Stomach (tissue), 4 donors: ENCODE measurements at regions not wholly inside any gene's neighbourhood (a gene's known extent, or its start where the extent isn't known, plus 50 kb on each side); places are given as distances from the start of the nearest gene placed in this dataset.

Experiments
- EP300 ChIP-seq: sonication (generic); formaldehyde crosslinking; IDR thresholded peaks from one replicate; pipeline ENCODE4 v1.6.1; 2017; ENCODE audit warnings: antibody characterized with exemption
- POLR2A ChIP-seq, 4 donors: fragments of 450-650 bp; IDR thresholded peaks; one replicate each; pipeline ENCODE4 v1.6.1; 2016; ENCODE audit warnings: antibody characterized with exemption in 4 of 4, control low read depth in 2 of 4, mild to moderate bottlenecking in 1 of 4, moderate library complexity in 1 of 4
- POLR2AphosphoS5 ChIP-seq, 3 donors: sonication (generic); formaldehyde crosslinking; IDR thresholded peaks; one replicate each; pipeline ENCODE4 v1.6.1; 2016; ENCODE audit warnings: antibody characterized with exemption in 3 of 3
- TF ChIP-seq, protein P1 (sequence below), 7 experiments: fragments of 450-650 bp in 4 of 7; fragments of 200-600 bp in 3 of 7; sonication (generic) in 3 of 7; IDR thresholded peaks; one replicate each; pipeline ENCODE4 v1.5.1; 2016 to 2019; ENCODE audit warnings: antibody characterized with exemption in 7 of 7, control low read depth in 2 of 7, mild to moderate bottlenecking in 1 of 7

GRCh38 chr6:22079783-22080182 lies 217.1 kb downstream of the PRL start:
- TF ChIP-seq, protein P1, sequence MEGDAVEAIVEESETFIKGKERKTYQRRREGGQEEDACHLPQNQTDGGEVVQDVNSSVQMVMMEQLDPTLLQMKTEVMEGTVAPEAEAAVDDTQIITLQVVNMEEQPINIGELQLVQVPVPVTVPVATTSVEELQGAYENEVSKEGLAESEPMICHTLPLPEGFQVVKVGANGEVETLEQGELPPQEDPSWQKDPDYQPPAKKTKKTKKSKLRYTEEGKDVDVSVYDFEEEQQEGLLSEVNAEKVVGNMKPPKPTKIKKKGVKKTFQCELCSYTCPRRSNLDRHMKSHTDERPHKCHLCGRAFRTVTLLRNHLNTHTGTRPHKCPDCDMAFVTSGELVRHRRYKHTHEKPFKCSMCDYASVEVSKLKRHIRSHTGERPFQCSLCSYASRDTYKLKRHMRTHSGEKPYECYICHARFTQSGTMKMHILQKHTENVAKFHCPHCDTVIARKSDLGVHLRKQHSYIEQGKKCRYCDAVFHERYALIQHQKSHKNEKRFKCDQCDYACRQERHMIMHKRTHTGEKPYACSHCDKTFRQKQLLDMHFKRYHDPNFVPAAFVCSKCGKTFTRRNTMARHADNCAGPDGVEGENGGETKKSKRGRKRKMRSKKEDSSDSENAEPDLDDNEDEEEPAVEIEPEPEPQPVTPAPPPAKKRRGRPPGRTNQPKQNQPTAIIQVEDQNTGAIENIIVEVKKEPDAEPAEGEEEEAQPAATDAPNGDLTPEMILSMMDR (IDR thresholded peaks at IDR 0.05): no peak
- no peak for TF ChIP-seq EP300
- no peak for TF ChIP-seq POLR2AphosphoS5 (IDR thresholded peaks at IDR 0.05)
- no peak for TF ChIP-seq POLR2A (IDR thresholded peaks at IDR 0.05)
